Sigmoid colon (tissue), 4 donors: ENCODE measurements at regions not wholly inside any gene's neighbourhood (a gene's known extent, or its start where the extent isn't known, plus 50 kb on each side); places are given as distances from the start of the nearest gene placed in this dataset.

Experiments
- CTCF ChIP-seq, 4 experiments: fragments of 450-650 bp in 3 of 4; fragments of 200-600 bp in 1 of 4; IDR thresholded peaks; one replicate each; pipeline ENCODE4 v1.5.1; 2016 to 2019; ENCODE audit warnings: antibody characterized with exemption in 4 of 4, mild to moderate bottlenecking in 3 of 4, moderate library complexity in 2 of 4
- EP300 ChIP-seq, 4 donors: sonication (generic); formaldehyde crosslinking; IDR thresholded peaks; one replicate each; pipeline ENCODE4 v1.6.1; 2017; ENCODE audit warnings: antibody characterized with exemption in 4 of 4
- POLR2A ChIP-seq, 2 donors: fragments of 450-650 bp; IDR thresholded peaks; one replicate each; pipeline ENCODE4 v1.6.1; 2016; ENCODE audit warnings: antibody characterized with exemption in 2 of 2, mild to moderate bottlenecking in 2 of 2, moderate library complexity in 2 of 2
- POLR2AphosphoS5 ChIP-seq, 4 donors: sonication (generic); formaldehyde crosslinking; IDR thresholded peaks; one replicate each; pipeline ENCODE4 v1.6.1; 2017; ENCODE audit warnings: antibody characterized with exemption in 4 of 4

- TF ChIP-seq CTCF (IDR thresholded peaks at IDR 0.05), result no peak
- TF ChIP-seq POLR2A (IDR thresholded peaks at IDR 0.05), result no peak
- TF ChIP-seq EP300 (IDR thresholded peaks at IDR 0.05), result no peak
- no peak for TF ChIP-seq POLR2AphosphoS5 (IDR thresholded peaks at IDR 0.05)
Observed at GRCh38 chr3:176950743-176951142, 246.5 kb downstream of the TBL1XR1 start.
